WTC11 (cell line): ENCODE measurements at regions not wholly inside any gene's neighbourhood (a gene's known extent, or its start where the extent isn't known, plus 50 kb on each side); places are given as distances from the start of the nearest gene placed in this dataset.

Experiments used
- ATF3 ChIP-seq: sonication (generic); formaldehyde crosslinking; conservative IDR thresholded peaks from 2 replicates; pipeline ENCODE4 v1.8.1; 2022; ENCODE audit warnings: mild to moderate bottlenecking, missing genetic modification reagents
- ESRRA ChIP-seq: sonication (generic); formaldehyde crosslinking; IDR thresholded peaks from 2 replicates; pipeline ENCODE4 v1.8.1; 2022; ENCODE audit warnings: mild to moderate bottlenecking, missing genetic modification reagents, borderline replicate concordance
- GABPB1 ChIP-seq: sonication (generic); formaldehyde crosslinking; IDR thresholded peaks from 2 replicates; pipeline ENCODE4 v1.8.1; 2023; ENCODE audit warnings: mild to moderate bottlenecking, missing genetic modification reagents
- NR1H2 ChIP-seq: sonication (generic); formaldehyde crosslinking; IDR thresholded peaks from 2 replicates; pipeline ENCODE4 v1.9.0; 2021; ENCODE audit warnings: mild to moderate bottlenecking, moderate library complexity, missing genetic modification reagents
- TEAD1 ChIP-seq: sonication (generic); formaldehyde crosslinking; IDR thresholded peaks from 2 replicates; pipeline ENCODE4 v1.8.0; 2022; ENCODE audit warnings: mild to moderate bottlenecking, missing genetic modification reagents
- ZBTB43 ChIP-seq: sonication (generic); formaldehyde crosslinking; IDR thresholded peaks from 2 replicates; pipeline ENCODE4 v1.8.1; 2023; ENCODE audit warnings: mild to moderate bottlenecking, missing genetic modification reagents
- ZNF396 ChIP-seq: fragments of 250-450 bp; sonication (Bioruptor Pico); IDR thresholded peaks from 2 replicates; pipeline ENCODE4 v1.8.0; 2021; ENCODE audit warnings: mild to moderate bottlenecking, moderate library complexity, borderline replicate concordance
- TF ChIP-seq, protein P1 (sequence below): fragments of 200-600 bp; IDR thresholded peaks from 2 replicates; pipeline ENCODE4 v1.8.0; 2022; ENCODE audit warnings: antibody characterized with exemption
- TF ChIP-seq, protein P2 (sequence below): sonication (generic); formaldehyde crosslinking; IDR thresholded peaks from 2 replicates; pipeline ENCODE4 v1.8.0; 2022; ENCODE audit warnings: mild to moderate bottlenecking, missing genetic modification reagents
- TF ChIP-seq, protein P3 (sequence below): sonication (generic); formaldehyde crosslinking; IDR thresholded peaks from 2 replicates; pipeline ENCODE4 v1.8.1; 2022; ENCODE audit warnings: mild to moderate bottlenecking, missing genetic modification reagents, moderate library complexity, borderline replicate concordance

GRCh38 chr3:106573605-106574004 is 704.8 kb upstream of the CBLB start:
- no peak for TF ChIP-seq NR1H2 (CRISPR knock-in tag)
- TF ChIP-seq, protein P1, sequence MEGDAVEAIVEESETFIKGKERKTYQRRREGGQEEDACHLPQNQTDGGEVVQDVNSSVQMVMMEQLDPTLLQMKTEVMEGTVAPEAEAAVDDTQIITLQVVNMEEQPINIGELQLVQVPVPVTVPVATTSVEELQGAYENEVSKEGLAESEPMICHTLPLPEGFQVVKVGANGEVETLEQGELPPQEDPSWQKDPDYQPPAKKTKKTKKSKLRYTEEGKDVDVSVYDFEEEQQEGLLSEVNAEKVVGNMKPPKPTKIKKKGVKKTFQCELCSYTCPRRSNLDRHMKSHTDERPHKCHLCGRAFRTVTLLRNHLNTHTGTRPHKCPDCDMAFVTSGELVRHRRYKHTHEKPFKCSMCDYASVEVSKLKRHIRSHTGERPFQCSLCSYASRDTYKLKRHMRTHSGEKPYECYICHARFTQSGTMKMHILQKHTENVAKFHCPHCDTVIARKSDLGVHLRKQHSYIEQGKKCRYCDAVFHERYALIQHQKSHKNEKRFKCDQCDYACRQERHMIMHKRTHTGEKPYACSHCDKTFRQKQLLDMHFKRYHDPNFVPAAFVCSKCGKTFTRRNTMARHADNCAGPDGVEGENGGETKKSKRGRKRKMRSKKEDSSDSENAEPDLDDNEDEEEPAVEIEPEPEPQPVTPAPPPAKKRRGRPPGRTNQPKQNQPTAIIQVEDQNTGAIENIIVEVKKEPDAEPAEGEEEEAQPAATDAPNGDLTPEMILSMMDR = no peak
- TF ChIP-seq GABPB1 (CRISPR knock-in tag) = no peak
- no peak for TF ChIP-seq ZBTB43 (CRISPR knock-in tag)
- no peak for TF ChIP-seq ATF3 (CRISPR knock-in tag)
- TF ChIP-seq, protein P2, sequence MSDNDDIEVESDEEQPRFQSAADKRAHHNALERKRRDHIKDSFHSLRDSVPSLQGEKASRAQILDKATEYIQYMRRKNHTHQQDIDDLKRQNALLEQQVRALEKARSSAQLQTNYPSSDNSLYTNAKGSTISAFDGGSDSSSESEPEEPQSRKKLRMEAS (CRISPR knock-in tag) = no peak
- TF ChIP-seq ESRRA (CRISPR knock-in tag) = no peak
- no peak for TF ChIP-seq TEAD1 (CRISPR knock-in tag)
- TF ChIP-seq, protein P3, sequence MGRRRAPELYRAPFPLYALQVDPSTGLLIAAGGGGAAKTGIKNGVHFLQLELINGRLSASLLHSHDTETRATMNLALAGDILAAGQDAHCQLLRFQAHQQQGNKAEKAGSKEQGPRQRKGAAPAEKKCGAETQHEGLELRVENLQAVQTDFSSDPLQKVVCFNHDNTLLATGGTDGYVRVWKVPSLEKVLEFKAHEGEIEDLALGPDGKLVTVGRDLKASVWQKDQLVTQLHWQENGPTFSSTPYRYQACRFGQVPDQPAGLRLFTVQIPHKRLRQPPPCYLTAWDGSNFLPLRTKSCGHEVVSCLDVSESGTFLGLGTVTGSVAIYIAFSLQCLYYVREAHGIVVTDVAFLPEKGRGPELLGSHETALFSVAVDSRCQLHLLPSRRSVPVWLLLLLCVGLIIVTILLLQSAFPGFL (CRISPR knock-in tag) = no peak
- no peak for TF ChIP-seq ZNF396 (CRISPR knock-in tag)
